ENCODE measurements at regions not wholly inside any gene's neighbourhood (a gene's known extent, or its start where the extent isn't known, plus 50 kb on each side); places are given as distances from the start of the nearest gene placed in this dataset.

- TF ChIP-seq CTCF (IDR thresholded peaks at IDR 0.05 in 2 of 3, conservative IDR thresholded peaks at IDR 0.05 in 1 of 3; ENCODE audit: control insufficient read depth in 2 of 3, extremely low read depth in 1 of 3, insufficient read depth in 1 of 3, low read depth in 3 of 3, low read length in 3 of 3) (no peak), SUZ12 (IDR thresholded peaks at IDR 0.05; ENCODE audit: unreplicated experiment) (no peak), ZNF24 (IDR thresholded peaks at IDR 0.05) (no peak), GABPA (IDR thresholded peaks at IDR 0.05; ENCODE audit: low read depth) (no peak), POLR2A (IDR thresholded peaks at IDR 0.05; ENCODE audit: low read depth, low read length) (no peak), EP300 (IDR thresholded peaks at IDR 0.05; ENCODE audit: borderline replicate concordance in 1 of 2, control insufficient read depth in 1 of 2, low read depth in 2 of 2, low read length in 2 of 2) (no peak), ZNF622 (IDR thresholded peaks at IDR 0.05) (no peak), POLR2AphosphoS2 (IDR thresholded peaks at IDR 0.05; ENCODE audit: low read depth, low read length) (no peak), SRF (IDR thresholded peaks at IDR 0.05; ENCODE audit: low read depth in 2 of 2, low read length in 2 of 2) (no peak), BCLAF1 (IDR thresholded peaks at IDR 0.05) (no peak), EZH2 (IDR thresholded peaks at IDR 0.05; ENCODE audit: borderline replicate concordance, control insufficient read depth, low read depth, low read length) (no peak), NFIC (IDR thresholded peaks at IDR 0.05; ENCODE audit: low read depth, low read length) (no peak), TAF1 (IDR thresholded peaks at IDR 0.05; ENCODE audit: borderline replicate concordance, low read depth, low read length) (no peak), ESRRA (IDR thresholded peaks at IDR 0.05; ENCODE audit: low read length) (no peak)
Measured at GRCh38 chrX:25156323-25156722, 140.6 kb upstream of the ARX start.
